ENCODE measurements at regions not wholly inside any gene's neighbourhood (a gene's known extent, or its start where the extent isn't known, plus 50 kb on each side); places are given as distances from the start of the nearest gene placed in this dataset.
A peak's percentile ranks its signal among the peaks of the same experiment; 100 is the strongest.
"Not testable (repeated sequence)": the region's sequence is repeated elsewhere in the genome, so short reads cannot be mapped to it uniquely, and the experiment has no call there.

- FAIRE-seq (no peak), DNase-seq (ENCODE audit: insufficient read length, low spot score) (no peak)
- no peak for TF ChIP-seq POLR2A (IDR thresholded peaks at IDR 0.05; ENCODE audit: low read depth, low read length)
These were observed 126.6 kb upstream of the BET1 start for GRCh38 chr7:94130716-94131115.

GRCh38 chr7:94133460-94133859 is 129.3 kb upstream of the BET1 start:
- no peak for DNase-seq (ENCODE audit: insufficient read length, low spot score)
- no peak for TF ChIP-seq POLR2A (IDR thresholded peaks at IDR 0.05; ENCODE audit: low read depth, low read length)
- no peak for FAIRE-seq

GRCh38 chr7:94135180-94135579 is 131.0 kb upstream of the BET1 start:
- TF ChIP-seq POLR2A (IDR thresholded peaks at IDR 0.05; ENCODE audit: low read depth, low read length) = no peak
- peak; percentile 30 for FAIRE-seq
- DNase-seq (ENCODE audit: insufficient read length, low spot score) = no peak

GRCh38 chr7:94142281-94142680 is 138.1 kb upstream of the BET1 start:
- FAIRE-seq = no peak
- no peak for DNase-seq (ENCODE audit: insufficient read length, low spot score)
- no peak for TF ChIP-seq POLR2A (IDR thresholded peaks at IDR 0.05; ENCODE audit: low read depth, low read length)

GRCh38 chr7:94145602-94146001 is 141.4 kb upstream of the BET1 start:
- DNase-seq (ENCODE audit: insufficient read length, low spot score) (no peak), FAIRE-seq (no peak)
- TF ChIP-seq POLR2A (IDR thresholded peaks at IDR 0.05; ENCODE audit: low read depth, low read length) = no peak

GRCh38 chr7:94146408-94146807 is 142.3 kb upstream of the BET1 start:
- no peak for TF ChIP-seq POLR2A (IDR thresholded peaks at IDR 0.05; ENCODE audit: low read depth, low read length)
- no peak for DNase-seq (ENCODE audit: insufficient read length, low spot score)
- no peak for FAIRE-seq

- FAIRE-seq = peak; percentile 43
- TF ChIP-seq POLR2A (IDR thresholded peaks at IDR 0.05; ENCODE audit: low read depth, low read length) = no peak
These were observed 145.8 kb upstream of the BET1 start for GRCh38 chr7:94149789-94150545.

GRCh38 chr7:94154182-94154581 is 150.0 kb upstream of the BET1 start:
- TF ChIP-seq POLR2A (IDR thresholded peaks at IDR 0.05; ENCODE audit: low read depth, low read length) = no peak
- FAIRE-seq (no peak), DNase-seq (ENCODE audit: insufficient read length, low spot score) (no peak)

More at GRCh38 chr7:94149789-94150545, 145.8 kb upstream of the BET1 start:
- DNase-seq (ENCODE audit: insufficient read length, low spot score) = no peak

- TF ChIP-seq POLR2A (IDR thresholded peaks at IDR 0.05; ENCODE audit: low read depth, low read length) = no peak
- FAIRE-seq = no peak
These were observed 150.7 kb upstream of the BET1 start for GRCh38 chr7:94154858-94155257.

GRCh38 chr7:94157659-94158306 is 153.6 kb upstream of the BET1 start:
- FAIRE-seq = peak; percentile 30
- not testable (repeated sequence) for DNase-seq (ENCODE audit: insufficient read length, low spot score)

More at GRCh38 chr7:94154858-94155257, 150.7 kb upstream of the BET1 start:
- DNase-seq (ENCODE audit: insufficient read length, low spot score) = no peak

GRCh38 chr7:94160719-94161435 is 156.7 kb upstream of the BET1 start:
- DNase-seq (ENCODE audit: insufficient read length, low spot score) = no peak
- FAIRE-seq = no peak
- no peak for TF ChIP-seq POLR2A (IDR thresholded peaks at IDR 0.05; ENCODE audit: low read depth, low read length)

GRCh38 chr7:94161476-94161875 is 157.3 kb upstream of the BET1 start:
- DNase-seq (ENCODE audit: insufficient read length, low spot score) (no peak), FAIRE-seq (no peak)
- no peak for TF ChIP-seq POLR2A (IDR thresholded peaks at IDR 0.05; ENCODE audit: low read depth, low read length)

GRCh38 chr7:94169682-94170081 is 165.5 kb upstream of the BET1 start:
- no peak for FAIRE-seq
- no peak for DNase-seq (ENCODE audit: insufficient read length, low spot score)
- no peak for TF ChIP-seq POLR2A (IDR thresholded peaks at IDR 0.05; ENCODE audit: low read depth, low read length)

- DNase-seq (ENCODE audit: insufficient read length, low spot score) (no peak), FAIRE-seq (peak; percentile 27)
- no peak for TF ChIP-seq POLR2A (IDR thresholded peaks at IDR 0.05; ENCODE audit: low read depth, low read length)
These were observed 166.7 kb upstream of the BET1 start for GRCh38 chr7:94170836-94171235.
